ENCODE measurements at regions not wholly inside any gene's neighbourhood (a gene's known extent, or its start where the extent isn't known, plus 50 kb on each side); places are given as distances from the start of the nearest gene placed in this dataset.

GRCh38 chr15:95655089-95655607 lies 675.4 kb upstream of the NR2F2 start:
- TF ChIP-seq REST (IDR thresholded peaks at IDR 0.05; ENCODE audit: insufficient read depth in 1 of 2, low read depth in 2 of 2, low read length in 2 of 2) (no peak), SIN3A (IDR thresholded peaks at IDR 0.05; ENCODE audit: borderline replicate concordance, insufficient read depth, low read length) (no peak), TAF1 (IDR thresholded peaks at IDR 0.05; ENCODE audit: borderline replicate concordance, insufficient read depth, low read length) (no peak), POLR2AphosphoS5 (IDR thresholded peaks at IDR 0.05; ENCODE audit: low read depth, low read length) (no peak), FOXP2 (optimal IDR thresholded peaks at IDR 0.05; ENCODE audit: borderline replicate concordance, extremely low read depth, extremely low read length, insufficient read depth) (no peak)

All from PFSK-1 (cell line).